SK-N-SH treated with all-trans-retinoic acid at 6 μM for 48 hours (cell line): ENCODE measurements at regions not wholly inside any gene's neighbourhood (a gene's known extent, or its start where the extent isn't known, plus 50 kb on each side); places are given as distances from the start of the nearest gene placed in this dataset.

Source experiments
- ATAC-seq: fragments of 200-7000 bp; cut with Tn5 transposase; 3 replicates; pipeline ENCODE4 v1.9.1; 2020; ENCODE audit warnings: mild to moderate bottlenecking, moderate library complexity
- ARNTL ChIP-seq: fragments of 450-650 bp; formaldehyde crosslinking; IDR thresholded peaks from 2 replicates; pipeline ENCODE4 v1.5.0; 2020; ENCODE audit warnings: low read depth, mild to moderate bottlenecking, moderate library complexity, borderline replicate concordance
- BACH2 ChIP-seq: fragments of 250-450 bp; sonication (Bioruptor Pico); IDR thresholded peaks from 2 replicates; pipeline ENCODE4 v1.9.0; 2021; ENCODE audit warnings: mild to moderate bottlenecking, borderline replicate concordance
- CREB5 ChIP-seq: fragments of 250-450 bp; sonication (Bioruptor Pico); IDR thresholded peaks from 2 replicates; pipeline ENCODE4 v1.5.1; 2020; ENCODE audit warnings: low read depth, mild to moderate bottlenecking, moderate library complexity
- CSDC2 ChIP-seq: fragments of 250-450 bp; sonication (Bioruptor Pico); IDR thresholded peaks from 2 replicates; pipeline ENCODE4 v1.5.0; 2020; ENCODE audit warnings: mild to moderate bottlenecking, moderate library complexity
- ESRRG ChIP-seq: fragments of 250-450 bp; sonication (Bioruptor Pico); IDR thresholded peaks from 2 replicates; pipeline ENCODE4 v1.6.1; 2021; ENCODE audit warnings: mild to moderate bottlenecking
- GLIS3 ChIP-seq: fragments of 250-450 bp; sonication (Bioruptor Pico); IDR thresholded peaks from 2 replicates; pipeline ENCODE4 v1.5.0; 2020; ENCODE audit warnings: mild to moderate bottlenecking, moderate library complexity
- ISL1 ChIP-seq: fragments of 250-450 bp; sonication (Bioruptor Pico); IDR thresholded peaks from 2 replicates; pipeline ENCODE4 v2.1.2; 2022; ENCODE audit warnings: mild to moderate bottlenecking, moderate library complexity
- OSR1 ChIP-seq: fragments of 250-450 bp; sonication (Bioruptor Pico); IDR thresholded peaks from 2 replicates; pipeline ENCODE4 v1.8.0; 2022; ENCODE audit warnings: moderate library complexity, mild to moderate bottlenecking, inconsistent platforms
- PATZ1 ChIP-seq: fragments of 250-450 bp; sonication (Bioruptor Pico); IDR thresholded peaks from 2 replicates; pipeline ENCODE4 v1.8.0; 2020; ENCODE audit warnings: mild to moderate bottlenecking, moderate library complexity, borderline replicate concordance
- PPARA ChIP-seq: fragments of 250-450 bp; sonication (Bioruptor Pico); IDR thresholded peaks from 2 replicates; pipeline ENCODE4 v1.5.0; 2020; ENCODE audit warnings: mild to moderate bottlenecking, borderline replicate concordance
- RARB ChIP-seq: fragments of 250-450 bp; sonication (Bioruptor Pico); IDR thresholded peaks from 2 replicates; pipeline ENCODE4 v1.8.0; 2021; ENCODE audit warnings: mild to moderate bottlenecking, moderate library complexity
- TCF4 ChIP-seq: fragments of 250-450 bp; sonication (Bioruptor Pico); IDR thresholded peaks from 2 replicates; pipeline ENCODE4 v1.8.0; 2021; ENCODE audit warnings: mild to moderate bottlenecking, moderate library complexity, borderline replicate concordance
- TOX ChIP-seq: fragments of 250-450 bp; sonication (Bioruptor Pico); IDR thresholded peaks from 2 replicates; pipeline ENCODE4 v1.8.0; 2021; ENCODE audit warnings: mild to moderate bottlenecking, moderate library complexity, borderline replicate concordance
- ZC3H10 ChIP-seq: fragments of 250-450 bp; sonication (Bioruptor Pico); IDR thresholded peaks from 2 replicates; pipeline ENCODE4 v1.5.1; 2021; ENCODE audit warnings: mild to moderate bottlenecking, moderate library complexity
- ZFP3 ChIP-seq: fragments of 250-450 bp; sonication (Bioruptor Pico); IDR thresholded peaks from 2 replicates; pipeline ENCODE4 v1.5.0; 2020; ENCODE audit warnings: mild to moderate bottlenecking, moderate library complexity
- ZFP30 ChIP-seq: fragments of 450-650 bp; formaldehyde crosslinking; IDR thresholded peaks from 2 replicates; pipeline ENCODE4 v1.5.0; 2022; ENCODE audit warnings: mild to moderate bottlenecking, moderate library complexity
- ZNF565 ChIP-seq: fragments of 450-650 bp; formaldehyde crosslinking; conservative IDR thresholded peaks from 2 replicates; pipeline ENCODE4 v1.5.0; 2020; ENCODE audit warnings: low read depth, mild to moderate bottlenecking, moderate library complexity
- ZNF8 ChIP-seq: fragments of 450-650 bp; formaldehyde crosslinking; IDR thresholded peaks from 2 replicates; pipeline ENCODE4 v1.5.0; 2020; ENCODE audit warnings: mild to moderate bottlenecking, moderate library complexity
- TF ChIP-seq, protein P1 (sequence below): fragments of 250-450 bp; sonication (Bioruptor Pico); IDR thresholded peaks from 2 replicates; pipeline ENCODE4 v1.8.0; 2021; ENCODE audit warnings: low read depth, mild to moderate bottlenecking, moderate library complexity, borderline replicate concordance
- TF ChIP-seq, protein P2 (sequence below): fragments of 250-450 bp; sonication (Bioruptor Pico); IDR thresholded peaks from 2 replicates; pipeline ENCODE4 v1.5.0; 2020; ENCODE audit warnings: mild to moderate bottlenecking, moderate library complexity
- TF ChIP-seq, protein P3 (sequence below): fragments of 250-450 bp; sonication (Bioruptor Pico); IDR thresholded peaks from 2 replicates; pipeline ENCODE4 v1.5.1; 2021; ENCODE audit warnings: mild to moderate bottlenecking, moderate library complexity

GRCh38 chr12:124412646-124413015, 117.7 kb downstream of the RFLNA start (continued):
- TF ChIP-seq ZNF565 (CRISPR knock-in tag) (no peak), ESRRG (CRISPR knock-in tag) (no peak), RARB (no peak)
- TF ChIP-seq, protein P1, sequence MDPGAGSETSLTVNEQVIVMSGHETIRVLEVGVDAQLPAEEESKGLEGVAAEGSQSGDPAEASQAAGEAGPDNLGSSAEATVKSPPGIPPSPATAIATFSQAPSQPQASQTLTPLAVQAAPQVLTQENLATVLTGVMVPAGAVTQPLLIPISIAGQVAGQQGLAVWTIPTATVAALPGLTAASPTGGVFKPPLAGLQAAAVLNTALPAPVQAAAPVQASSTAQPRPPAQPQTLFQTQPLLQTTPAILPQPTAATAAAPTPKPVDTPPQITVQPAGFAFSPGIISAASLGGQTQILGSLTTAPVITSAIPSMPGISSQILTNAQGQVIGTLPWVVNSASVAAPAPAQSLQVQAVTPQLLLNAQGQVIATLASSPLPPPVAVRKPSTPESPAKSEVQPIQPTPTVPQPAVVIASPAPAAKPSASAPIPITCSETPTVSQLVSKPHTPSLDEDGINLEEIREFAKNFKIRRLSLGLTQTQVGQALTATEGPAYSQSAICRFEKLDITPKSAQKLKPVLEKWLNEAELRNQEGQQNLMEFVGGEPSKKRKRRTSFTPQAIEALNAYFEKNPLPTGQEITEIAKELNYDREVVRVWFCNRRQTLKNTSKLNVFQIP: no peak
- TF ChIP-seq, protein P2, sequence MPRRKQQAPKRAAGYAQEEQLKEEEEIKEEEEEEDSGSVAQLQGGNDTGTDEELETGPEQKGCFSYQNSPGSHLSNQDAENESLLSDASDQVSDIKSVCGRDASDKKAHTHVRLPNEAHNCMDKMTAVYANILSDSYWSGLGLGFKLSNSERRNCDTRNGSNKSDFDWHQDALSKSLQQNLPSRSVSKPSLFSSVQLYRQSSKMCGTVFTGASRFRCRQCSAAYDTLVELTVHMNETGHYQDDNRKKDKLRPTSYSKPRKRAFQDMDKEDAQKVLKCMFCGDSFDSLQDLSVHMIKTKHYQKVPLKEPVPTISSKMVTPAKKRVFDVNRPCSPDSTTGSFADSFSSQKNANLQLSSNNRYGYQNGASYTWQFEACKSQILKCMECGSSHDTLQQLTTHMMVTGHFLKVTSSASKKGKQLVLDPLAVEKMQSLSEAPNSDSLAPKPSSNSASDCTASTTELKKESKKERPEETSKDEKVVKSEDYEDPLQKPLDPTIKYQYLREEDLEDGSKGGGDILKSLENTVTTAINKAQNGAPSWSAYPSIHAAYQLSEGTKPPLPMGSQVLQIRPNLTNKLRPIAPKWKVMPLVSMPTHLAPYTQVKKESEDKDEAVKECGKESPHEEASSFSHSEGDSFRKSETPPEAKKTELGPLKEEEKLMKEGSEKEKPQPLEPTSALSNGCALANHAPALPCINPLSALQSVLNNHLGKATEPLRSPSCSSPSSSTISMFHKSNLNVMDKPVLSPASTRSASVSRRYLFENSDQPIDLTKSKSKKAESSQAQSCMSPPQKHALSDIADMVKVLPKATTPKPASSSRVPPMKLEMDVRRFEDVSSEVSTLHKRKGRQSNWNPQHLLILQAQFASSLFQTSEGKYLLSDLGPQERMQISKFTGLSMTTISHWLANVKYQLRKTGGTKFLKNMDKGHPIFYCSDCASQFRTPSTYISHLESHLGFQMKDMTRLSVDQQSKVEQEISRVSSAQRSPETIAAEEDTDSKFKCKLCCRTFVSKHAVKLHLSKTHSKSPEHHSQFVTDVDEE (CRISPR knock-in tag): no peak
- TF ChIP-seq, all 23 proteins: peak for 0

- ATAC-seq: no peak
- TF ChIP-seq TOX (CRISPR knock-in tag): no peak
- TF ChIP-seq CREB5 (CRISPR knock-in tag): no peak
- TF ChIP-seq PPARA: no peak
- TF ChIP-seq ZC3H10 (CRISPR knock-in tag): no peak
- TF ChIP-seq, protein P2 (CRISPR knock-in tag): no peak
- TF ChIP-seq, protein P3, sequence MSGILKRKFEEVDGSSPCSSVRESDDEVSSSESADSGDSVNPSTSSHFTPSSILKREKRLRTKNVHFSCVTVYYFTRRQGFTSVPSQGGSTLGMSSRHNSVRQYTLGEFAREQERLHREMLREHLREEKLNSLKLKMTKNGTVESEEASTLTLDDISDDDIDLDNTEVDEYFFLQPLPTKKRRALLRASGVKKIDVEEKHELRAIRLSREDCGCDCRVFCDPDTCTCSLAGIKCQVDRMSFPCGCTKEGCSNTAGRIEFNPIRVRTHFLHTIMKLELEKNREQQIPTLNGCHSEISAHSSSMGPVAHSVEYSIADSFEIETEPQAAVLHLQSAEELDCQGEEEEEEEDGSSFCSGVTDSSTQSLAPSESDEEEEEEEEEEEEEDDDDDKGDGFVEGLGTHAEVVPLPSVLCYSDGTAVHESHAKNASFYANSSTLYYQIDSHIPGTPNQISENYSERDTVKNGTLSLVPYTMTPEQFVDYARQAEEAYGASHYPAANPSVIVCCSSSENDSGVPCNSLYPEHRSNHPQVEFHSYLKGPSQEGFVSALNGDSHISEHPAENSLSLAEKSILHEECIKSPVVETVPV (CRISPR knock-in tag): no peak
- TF ChIP-seq CSDC2 (CRISPR knock-in tag): no peak
- TF ChIP-seq ZFP3 (CRISPR knock-in tag): no peak
- TF ChIP-seq TCF4 (CRISPR knock-in tag): no peak
- no peak for TF ChIP-seq BACH2
- no peak for TF ChIP-seq ZFP30
- no peak for TF ChIP-seq ZNF8 (CRISPR knock-in tag)
- TF ChIP-seq GLIS3: no peak
- TF ChIP-seq PATZ1: no peak
- no peak for TF ChIP-seq ARNTL (CRISPR knock-in tag)
- TF ChIP-seq ZNF565 (CRISPR knock-in tag): no peak
- TF ChIP-seq, protein P1: no peak
- TF ChIP-seq ESRRG (CRISPR knock-in tag): no peak
- TF ChIP-seq OSR1 (CRISPR knock-in tag): no peak
- no peak for TF ChIP-seq ISL1 (CRISPR knock-in tag)
Measured at GRCh38 chr12:124411953-124412645, 117.2 kb downstream of the RFLNA start.
